Breast epithelium (tissue), 3 donors: ENCODE measurements at regions not wholly inside any gene's neighbourhood (a gene's known extent, or its start where the extent isn't known, plus 50 kb on each side); places are given as distances from the start of the nearest gene placed in this dataset.

ENCODE experiments used
- CTCF ChIP-seq, 3 donors: fragments of 450-650 bp; IDR thresholded peaks; one replicate each; pipeline ENCODE4 v1.5.1; 2016 to 2017; ENCODE audit warnings: antibody characterized with exemption in 3 of 3, mild to moderate bottlenecking in 3 of 3, moderate library complexity in 3 of 3
- POLR2A ChIP-seq: fragments of 450-650 bp; IDR thresholded peaks from one replicate; pipeline ENCODE4 v1.6.1; 2016; ENCODE audit warnings: antibody characterized with exemption, mild to moderate bottlenecking, moderate library complexity
- POLR2AphosphoS5 ChIP-seq, 3 donors: sonication (generic); formaldehyde crosslinking; IDR thresholded peaks; one replicate each; pipeline ENCODE4 v1.6.1; 2017; ENCODE audit warnings: antibody characterized with exemption in 3 of 3

- TF ChIP-seq CTCF (IDR thresholded peaks at IDR 0.05) (no peak), POLR2AphosphoS5 (IDR thresholded peaks at IDR 0.05) (no peak), POLR2A (no peak)
These were observed 551.9 kb upstream of the CA10 start for GRCh38 chr17:52710363-52710901.
